Stimulated activated naive CD8-positive, alpha-beta T cell treated with anti-CD3 and anti-CD28 coated beads, Interleukin-15, amount 100 ng/mL, for 72 hours (primary cell): ENCODE measurements at regions not wholly inside any gene's neighbourhood (a gene's known extent, or its start where the extent isn't known, plus 50 kb on each side); places are given as distances from the start of the nearest gene placed in this dataset.

Experiments
- ATAC-seq: fragments of 150-1000 bp; cut with Tn5 transposase; 2 replicates; pipeline ENCODE4 v1.10.0; 2021; ENCODE audit warnings: mild to moderate bottlenecking, moderate library complexity
- DNase-seq, 2 donors: peaks; one replicate each; pipeline ENCODE4 v3.0.0; 2021 to 2022
- H3K27ac Mint-ChIP-seq, 2 donors: one replicate each; pipeline ENCODE4 v1.8.0; 2022; ENCODE audit warnings: mild to moderate bottlenecking in 2 of 2, mixed read lengths in 2 of 2, moderate library complexity in 2 of 2
- H3K27me3 Mint-ChIP-seq: one replicate; pipeline ENCODE4 v1.8.0; 2022; ENCODE audit warnings: mixed read lengths
- H3K4me1 Mint-ChIP-seq: one replicate; pipeline ENCODE4 v1.8.0; 2022; ENCODE audit warnings: mild to moderate bottlenecking, mixed read lengths
- H3K4me3 Mint-ChIP-seq, 2 donors: one replicate each; pipeline ENCODE4 v1.8.0; 2022; ENCODE audit warnings: mild to moderate bottlenecking in 2 of 2, mixed read lengths in 2 of 2, moderate library complexity in 1 of 2
- H3K9me3 Mint-ChIP-seq, 2 donors: one replicate each; pipeline ENCODE4 v1.8.0; 2022; ENCODE audit warnings: mixed read lengths in 2 of 2

DNA sequence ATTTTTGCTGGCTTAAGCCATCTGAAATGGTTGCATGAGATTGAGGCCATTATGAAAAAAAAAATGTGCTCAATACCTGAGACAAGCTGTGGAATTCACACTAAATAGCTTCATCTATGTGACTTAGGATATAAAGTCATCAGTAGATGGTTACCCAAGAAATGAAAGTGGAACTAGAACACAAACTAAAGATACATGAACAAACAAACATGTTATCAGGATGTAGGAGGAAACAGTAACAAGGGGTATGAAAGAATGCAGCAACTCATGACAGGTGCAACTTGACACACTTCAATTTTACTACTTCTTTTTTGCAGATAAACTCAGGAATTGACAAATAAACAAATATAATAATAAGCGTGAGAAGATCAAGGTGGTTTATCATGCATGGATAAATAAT, 155.0 kb downstream of the WT1 start:
- DNase-seq: no peak
- no peak overlapping the region for H3K4me3 Mint-ChIP-seq
- ATAC-seq: no peak
- peaks cover 35% of the 10 kb centered on the region for H3K27me3 Mint-ChIP-seq
- H3K4me1 Mint-ChIP-seq: no peaks in the 10 kb centered on the region
- peaks cover 4 to 7% of the 10 kb centered on the region in 2 donors for H3K9me3 Mint-ChIP-seq
- no peak overlapping the region for H3K27ac Mint-ChIP-seq

DNA sequence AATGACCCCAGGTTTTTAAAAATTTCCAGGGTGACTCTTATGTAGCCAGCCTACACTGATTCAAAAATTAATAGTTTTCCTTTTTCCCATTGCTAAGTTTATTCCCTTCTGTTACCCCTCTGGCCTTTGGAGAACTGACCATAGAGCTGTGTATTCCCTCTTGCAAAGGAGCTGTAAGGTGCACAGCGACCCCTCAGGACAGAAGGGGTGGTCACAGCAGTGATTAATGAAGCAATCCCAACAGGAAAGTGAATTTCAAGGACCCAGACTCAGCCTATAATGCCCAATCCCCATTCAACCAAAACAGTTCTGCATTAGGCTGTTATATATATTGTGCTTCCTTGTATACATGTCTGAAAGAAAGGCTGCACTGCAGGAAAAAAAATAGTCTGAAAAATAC, 147.1 kb downstream of the WT1 start:
- no peak for ATAC-seq
- H3K9me3 Mint-ChIP-seq: peaks cover 1 to 8% of the 10 kb centered on the region in 2 donors
- peaks cover 39% of the 10 kb centered on the region for H3K27me3 Mint-ChIP-seq
- no peak overlapping the region for H3K4me3 Mint-ChIP-seq
- no peak for DNase-seq
- H3K27ac Mint-ChIP-seq: no peak overlapping the region
- H3K4me1 Mint-ChIP-seq: no peaks in the 10 kb centered on the region

DNA sequence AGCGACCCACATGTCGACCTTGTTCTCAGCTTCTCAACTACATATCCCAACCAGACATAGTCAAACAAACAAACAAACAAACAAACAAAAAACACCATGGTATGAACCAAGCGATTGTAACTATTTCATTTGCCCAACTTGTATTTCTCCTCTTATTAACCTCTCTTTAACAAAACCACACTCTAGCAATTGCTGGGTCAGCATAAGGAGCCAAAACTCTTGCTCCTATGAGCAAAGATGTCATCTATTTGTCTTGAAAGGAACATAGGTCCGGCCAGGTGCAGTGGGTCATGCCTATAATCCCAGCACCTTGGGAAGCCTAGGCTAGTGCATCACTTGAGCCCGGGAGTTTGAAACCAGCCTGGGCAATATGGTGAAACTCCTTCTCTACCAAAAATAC, 145.6 kb downstream of the WT1 start:
- Mint-ChIP-seq H3K9me3 (peaks cover 0 to 6% of the 10 kb centered on the region in 2 donors), H3K27me3 (peaks cover 25% of the 10 kb centered on the region), H3K27ac (no peak overlapping the region), H3K4me1 (no peaks in the 10 kb centered on the region), H3K4me3 (no peak overlapping the region)
- DNase-seq: no peak
- no peak for ATAC-seq

DNA sequence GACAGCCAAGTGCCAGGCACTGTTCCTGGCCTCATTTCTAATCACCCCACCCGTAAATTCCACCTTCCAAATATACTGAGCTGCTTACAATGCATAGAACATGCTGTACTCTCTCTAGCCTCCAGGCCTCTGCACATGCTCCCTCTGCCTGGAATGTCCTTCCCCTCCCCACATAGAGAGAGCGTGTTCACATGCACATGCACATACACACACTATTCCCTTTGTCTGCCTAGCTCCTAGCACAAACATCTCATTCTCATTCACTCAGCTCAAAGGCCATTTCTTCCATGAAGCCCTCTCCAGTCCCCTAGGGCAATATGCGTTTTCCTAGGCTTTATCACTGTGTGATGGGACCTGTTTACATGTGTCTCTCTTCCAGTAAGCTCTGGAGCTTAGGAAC, 144.6 kb downstream of the WT1 start:
- no peak for ATAC-seq
- no peak overlapping the region for H3K4me3 Mint-ChIP-seq
- H3K9me3 Mint-ChIP-seq: peaks cover 0 to 6% of the 10 kb centered on the region in 2 donors
- H3K27ac Mint-ChIP-seq: no peak overlapping the region
- no peak for DNase-seq
- H3K27me3 Mint-ChIP-seq: peaks cover 19% of the 10 kb centered on the region
- no peaks in the 10 kb centered on the region for H3K4me1 Mint-ChIP-seq

DNA sequence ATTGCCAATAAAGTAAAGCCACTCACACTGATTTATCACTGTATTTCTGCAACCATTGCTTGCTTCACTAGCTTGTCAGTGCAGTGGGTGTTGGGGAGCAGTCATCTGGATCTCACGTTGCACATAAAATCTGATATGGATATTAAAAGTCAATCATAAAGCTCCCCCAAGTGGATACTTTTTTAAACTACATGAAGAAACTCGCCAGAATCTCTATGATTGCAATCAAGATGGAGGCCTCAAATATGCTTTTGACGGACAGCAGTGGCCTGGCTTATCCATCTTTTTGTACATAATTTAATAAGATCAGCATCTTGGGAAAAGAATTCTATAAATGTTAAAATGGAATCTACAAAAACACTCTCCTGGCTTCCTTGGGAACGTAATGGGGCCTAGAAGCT, 137.7 kb downstream of the WT1 start:
- Mint-ChIP-seq H3K27ac (no peak overlapping the region), H3K4me3 (no peak overlapping the region), H3K27me3 (peaks cover 14% of the 10 kb centered on the region), H3K4me1 (no peaks in the 10 kb centered on the region), H3K9me3 (no peaks in the 10 kb centered on the region)
- ATAC-seq (peak; percentile 48), DNase-seq (no peak)

DNA sequence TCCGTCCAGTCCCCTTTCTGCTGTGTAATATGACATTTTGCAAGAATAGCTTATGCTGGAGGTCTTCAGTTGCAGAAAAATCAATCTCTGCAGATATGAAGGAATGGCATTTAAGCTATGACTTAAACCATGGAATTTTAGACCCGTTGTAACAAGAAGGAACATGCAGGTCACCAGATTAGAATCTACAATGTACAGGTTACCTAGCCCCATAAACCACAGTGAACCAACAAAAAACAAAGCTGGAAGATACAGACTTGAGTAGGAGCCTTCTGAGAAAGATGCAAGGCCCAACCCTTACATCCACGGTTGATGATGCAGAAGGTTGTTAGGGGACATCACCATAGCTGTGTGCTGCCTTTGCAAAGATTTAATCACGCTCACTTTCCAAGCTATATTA, 132.5 kb downstream of the WT1 start:
- peaks cover 6% of the 10 kb centered on the region for H3K27me3 Mint-ChIP-seq
- DNase-seq: no peak
- ATAC-seq: no peak

DNA sequence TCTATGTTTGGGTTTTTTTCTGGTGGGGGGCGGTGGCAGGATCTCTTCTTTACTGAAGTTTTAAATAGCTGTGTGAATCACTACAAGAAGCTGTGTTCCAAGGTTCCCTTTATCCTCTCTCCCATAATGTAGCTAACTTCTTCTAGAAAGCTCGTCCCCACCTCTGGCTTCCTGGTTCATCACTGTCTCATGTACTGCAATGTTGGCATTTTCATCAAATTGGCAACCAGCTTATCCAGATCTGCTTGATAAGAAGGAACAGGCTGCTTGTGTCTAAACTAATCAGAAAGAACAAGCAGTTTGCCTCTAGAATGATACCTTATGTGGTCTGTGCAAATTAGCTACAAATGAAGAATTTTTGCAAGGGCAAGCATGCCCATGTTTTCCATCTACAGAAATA, 130.8 kb downstream of the WT1 start:
- H3K4me1 Mint-ChIP-seq: no peaks in the 10 kb centered on the region
- H3K4me3 Mint-ChIP-seq: no peak overlapping the region
- H3K27ac Mint-ChIP-seq: no peak overlapping the region
- ATAC-seq (no peak), DNase-seq (no peak)
- H3K27me3 Mint-ChIP-seq: peaks cover 6% of the 10 kb centered on the region
- no peaks in the 10 kb centered on the region for H3K9me3 Mint-ChIP-seq

More for the DNA sequence above, 132.5 kb downstream of the WT1 start:
- no peak overlapping the region for H3K4me3 Mint-ChIP-seq
- no peak overlapping the region for H3K27ac Mint-ChIP-seq
- H3K9me3 Mint-ChIP-seq: no peaks in the 10 kb centered on the region
- H3K4me1 Mint-ChIP-seq: no peaks in the 10 kb centered on the region

DNA sequence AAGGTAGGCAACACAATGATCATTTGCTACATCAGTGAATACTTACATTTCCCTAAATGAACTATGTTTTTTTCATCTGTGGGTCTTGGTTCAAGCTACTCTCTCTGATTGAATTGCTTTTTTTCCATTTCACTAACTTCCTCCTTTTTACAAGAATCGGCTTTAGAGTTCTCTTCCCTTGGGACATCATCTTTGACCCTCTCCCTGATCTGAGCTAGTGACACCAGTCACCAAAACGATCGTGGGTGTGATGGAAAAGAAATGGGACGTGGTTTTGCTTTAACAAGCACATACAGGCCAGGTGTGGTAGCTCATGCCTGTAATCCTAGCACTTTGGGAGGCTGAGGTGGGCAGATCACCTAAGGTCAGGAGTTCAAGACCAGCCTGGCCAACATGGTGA, 129.9 kb downstream of the WT1 start:
- Mint-ChIP-seq H3K27ac (no peak overlapping the region), H3K27me3 (peaks cover 6% of the 10 kb centered on the region), H3K4me1 (no peaks in the 10 kb centered on the region), H3K4me3 (no peak overlapping the region), H3K9me3 (no peaks in the 10 kb centered on the region)
- DNase-seq (no peak), ATAC-seq (no peak)

DNA sequence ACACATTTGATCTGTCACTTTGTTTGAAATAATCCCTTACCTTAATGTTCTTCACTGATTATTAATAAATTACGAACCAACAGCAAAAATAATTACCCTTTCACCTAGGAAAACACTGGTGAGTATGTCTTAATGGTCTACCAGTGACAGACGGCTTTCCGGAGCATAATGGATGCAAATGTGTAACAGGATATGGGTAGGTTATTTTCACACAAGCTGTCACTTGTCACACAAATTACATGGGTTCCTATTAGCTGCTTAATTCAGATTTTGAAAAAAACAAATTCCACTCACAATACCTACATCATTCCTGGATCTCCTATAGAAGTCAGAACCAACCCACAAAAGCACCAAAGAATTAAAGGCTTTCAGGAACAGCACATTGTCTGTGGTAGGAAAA, 127.9 kb downstream of the WT1 start:
- Mint-ChIP-seq H3K27ac (no peak overlapping the region), H3K9me3 (no peaks in the 10 kb centered on the region), H3K4me3 (no peak overlapping the region)

DNA sequence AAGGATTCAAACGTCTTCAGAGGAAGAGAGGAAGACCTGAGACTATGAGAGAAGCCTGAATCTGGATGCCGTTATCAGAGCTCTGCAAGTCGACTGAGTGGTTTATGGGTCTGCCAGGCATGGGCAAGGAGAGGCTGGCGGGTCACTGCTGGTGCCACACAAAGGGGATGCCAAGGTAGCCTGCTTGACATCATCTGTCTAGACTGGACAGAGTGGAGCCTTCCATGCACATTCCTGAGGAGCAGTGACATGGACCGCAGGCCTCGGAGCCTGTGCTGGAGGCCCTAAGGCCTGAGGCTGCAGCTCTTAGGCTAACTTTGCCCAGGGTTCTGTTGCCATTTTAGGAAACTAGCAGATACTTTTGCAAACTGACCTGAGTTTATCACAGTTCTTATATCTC, 127.4 kb downstream of the WT1 start:
- DNase-seq: no peak
- no peak overlapping the region for H3K4me3 Mint-ChIP-seq
- no peak overlapping the region for H3K27ac Mint-ChIP-seq
- no peaks in the 10 kb centered on the region for H3K9me3 Mint-ChIP-seq
- H3K27me3 Mint-ChIP-seq: peaks cover 6% of the 10 kb centered on the region
- ATAC-seq: no peak
- no peaks in the 10 kb centered on the region for H3K4me1 Mint-ChIP-seq

More for the DNA sequence above, 127.9 kb downstream of the WT1 start:
- H3K4me1 Mint-ChIP-seq: no peaks in the 10 kb centered on the region
- ATAC-seq (no peak), DNase-seq (no peak)
- H3K27me3 Mint-ChIP-seq: peaks cover 6% of the 10 kb centered on the region

DNA sequence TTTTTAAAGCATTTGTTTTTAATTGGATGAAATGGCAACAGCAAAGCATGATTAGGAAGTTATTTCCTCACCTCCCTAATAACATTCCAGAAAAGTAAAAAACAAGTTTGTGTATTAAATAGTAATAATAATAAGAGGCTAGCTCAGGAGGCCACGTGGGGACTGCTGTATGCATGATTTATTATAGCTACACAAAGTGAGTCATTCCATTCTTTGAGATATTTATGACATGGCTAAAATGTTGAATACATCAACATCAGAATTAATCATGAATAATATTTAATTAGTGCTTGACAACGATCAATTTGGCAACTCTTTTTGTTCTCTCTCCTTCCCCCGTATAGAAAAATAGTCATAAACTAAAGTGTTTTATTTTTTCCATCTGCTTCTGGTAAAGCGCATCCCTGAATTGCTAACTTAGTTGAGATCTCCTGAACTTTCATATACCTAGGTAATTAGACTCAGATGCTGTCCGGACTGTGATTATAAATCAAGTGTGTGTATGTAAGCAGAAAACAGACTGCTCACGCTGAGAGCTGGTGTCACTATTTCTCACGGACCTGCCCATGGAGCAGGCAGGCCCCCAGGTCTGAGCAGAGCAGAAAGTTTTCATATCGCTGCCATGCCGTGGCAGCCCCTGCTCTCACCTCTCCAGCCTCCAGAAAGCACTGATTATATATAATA, 125.7 kb downstream of the WT1 start:
- ATAC-seq (no peak), DNase-seq (no peak)
- H3K27me3 Mint-ChIP-seq: peaks cover 6% of the 10 kb centered on the region
- no peak overlapping the region for H3K4me3 Mint-ChIP-seq
- no peaks in the 10 kb centered on the region for H3K9me3 Mint-ChIP-seq
- H3K27ac Mint-ChIP-seq: peak overlapping the region in 1 of 2 donors; percentile 74
- H3K4me1 Mint-ChIP-seq: no peaks in the 10 kb centered on the region

DNA sequence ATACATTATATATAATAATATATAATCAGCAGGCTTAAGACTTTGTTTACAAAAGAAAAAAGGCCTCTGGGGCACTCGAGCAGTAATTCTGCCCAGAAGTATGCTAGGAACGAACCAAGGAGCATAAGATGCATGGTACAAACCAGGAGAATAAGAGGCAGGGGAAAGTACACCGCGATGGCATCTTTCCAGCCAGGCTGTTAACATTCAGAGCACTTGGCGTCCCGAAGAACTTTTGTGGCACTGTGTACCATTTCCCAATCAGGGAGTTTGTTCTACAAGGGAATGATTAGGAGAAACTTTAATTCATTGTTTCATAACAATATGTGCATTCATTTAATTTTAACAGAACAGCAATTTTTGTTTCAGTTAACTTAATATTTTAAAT, 125.1 kb downstream of the WT1 start:
- H3K4me1 Mint-ChIP-seq: no peaks in the 10 kb centered on the region
- H3K27ac Mint-ChIP-seq: no peak overlapping the region
- H3K4me3 Mint-ChIP-seq: no peak overlapping the region
- H3K9me3 Mint-ChIP-seq: no peaks in the 10 kb centered on the region
- H3K27me3 Mint-ChIP-seq: peaks cover 4% of the 10 kb centered on the region
- ATAC-seq (no peak), DNase-seq (no peak)

DNA sequence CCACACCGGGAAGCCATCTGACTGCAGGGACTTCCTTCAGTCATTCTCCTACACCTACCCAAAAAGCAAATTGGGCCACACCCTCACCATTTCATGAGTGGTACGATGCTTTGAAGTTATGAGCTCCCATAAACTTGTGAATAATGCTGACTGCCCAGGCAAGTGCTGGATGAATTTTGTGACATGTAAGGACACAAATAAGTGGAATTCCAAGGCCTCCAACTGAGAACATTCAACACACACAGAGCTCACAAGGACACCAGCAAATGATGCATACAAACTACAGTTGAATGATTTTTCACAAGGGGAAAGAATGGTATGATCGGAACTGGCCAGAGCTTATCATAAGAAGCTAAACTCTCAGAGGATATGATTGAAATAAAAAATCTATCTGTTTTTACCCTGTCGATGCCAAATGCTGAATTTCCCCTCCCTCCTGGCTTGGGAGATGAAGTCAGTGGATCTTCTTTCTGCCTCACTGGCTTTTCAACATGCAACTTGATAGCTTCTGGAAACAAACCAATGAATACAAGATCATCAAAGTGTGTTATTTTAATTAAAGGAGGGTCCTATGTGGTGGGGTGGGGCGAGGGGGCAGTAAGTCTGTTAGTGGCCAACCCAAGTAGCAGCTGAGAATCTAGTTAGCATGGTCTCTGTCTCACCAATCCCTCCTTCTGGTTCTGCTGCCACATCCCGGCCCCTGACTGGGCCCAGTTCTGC, 123.8 kb downstream of the WT1 start:
- Mint-ChIP-seq H3K4me1 (peaks cover 4% of the 10 kb centered on the region), H3K27me3 (no peaks in the 10 kb centered on the region), H3K4me3 (no peak overlapping the region), H3K27ac (no peak overlapping the region), H3K9me3 (no peaks in the 10 kb centered on the region)
- no peak for DNase-seq
- no peak for ATAC-seq

DNA sequence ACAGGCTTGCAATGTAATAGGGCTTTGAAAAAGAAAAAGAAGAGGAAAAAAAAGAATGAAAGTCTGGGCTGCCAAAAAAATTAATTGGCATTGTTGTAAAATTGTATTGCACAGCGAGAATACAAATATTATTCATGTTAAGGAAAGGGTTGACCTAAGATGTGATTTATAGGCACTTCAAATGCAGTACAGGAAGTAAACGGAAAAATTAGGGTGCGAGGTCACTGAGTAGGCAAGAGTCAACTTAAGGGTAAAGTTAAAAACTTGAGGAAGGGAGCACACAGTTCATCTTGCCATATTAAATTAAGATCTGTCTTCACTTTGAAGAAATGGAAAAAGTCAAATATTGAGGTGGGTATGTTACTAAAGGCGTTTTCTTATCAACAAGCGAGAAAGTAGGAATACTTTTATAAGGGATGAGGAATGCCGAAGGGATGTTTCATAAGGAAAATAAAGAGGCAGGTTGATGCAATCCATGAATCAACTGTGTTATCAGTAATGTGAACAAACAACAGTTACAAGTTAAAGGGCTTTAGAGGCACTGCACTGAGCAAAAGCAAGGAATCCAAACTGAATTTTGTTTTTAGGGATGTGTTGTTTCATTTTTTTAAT, 123.0 kb downstream of the WT1 start:
- no peaks in the 10 kb centered on the region for H3K9me3 Mint-ChIP-seq
- no peak for DNase-seq
- peaks cover 12% of the 10 kb centered on the region for H3K4me1 Mint-ChIP-seq
- no peaks in the 10 kb centered on the region for H3K27me3 Mint-ChIP-seq
- H3K4me3 Mint-ChIP-seq: no peak overlapping the region
- ATAC-seq: no peak
- no peak overlapping the region for H3K27ac Mint-ChIP-seq

DNA sequence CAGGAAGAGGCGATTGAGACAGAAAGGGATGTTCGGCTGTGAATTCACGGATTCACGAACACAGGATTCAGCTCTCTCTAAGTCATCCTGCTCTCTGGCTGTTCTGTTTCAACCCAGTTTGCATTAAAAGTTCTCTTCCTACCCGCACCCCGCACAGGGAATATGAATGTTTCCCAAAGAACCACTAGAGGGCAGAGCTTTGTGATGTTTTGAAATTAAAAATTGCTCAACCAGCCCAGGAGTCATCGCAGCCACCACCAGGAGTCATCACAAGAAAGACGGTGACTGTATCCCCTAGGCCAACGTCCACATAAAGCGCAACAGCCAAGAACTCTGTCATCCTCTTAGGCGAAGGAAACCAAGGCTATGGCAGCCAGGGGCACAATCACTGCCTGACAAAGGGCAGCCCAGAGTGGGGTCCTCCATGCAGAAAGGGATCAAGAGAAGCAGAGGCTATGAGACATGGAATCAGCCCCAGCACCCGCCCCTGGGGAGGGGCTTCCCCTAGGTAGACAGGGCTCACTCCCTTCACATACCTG, 122.4 kb downstream of the WT1 start:
- ATAC-seq (peak; percentile 89), DNase-seq (peak; percentile 26 to 55)
- no peak overlapping the region for H3K4me3 Mint-ChIP-seq
- no peak overlapping the region for H3K27ac Mint-ChIP-seq
- H3K4me1 Mint-ChIP-seq: peaks cover 18% of the 10 kb centered on the region
- no peaks in the 10 kb centered on the region for H3K27me3 Mint-ChIP-seq
- H3K9me3 Mint-ChIP-seq: no peaks in the 10 kb centered on the region

DNA sequence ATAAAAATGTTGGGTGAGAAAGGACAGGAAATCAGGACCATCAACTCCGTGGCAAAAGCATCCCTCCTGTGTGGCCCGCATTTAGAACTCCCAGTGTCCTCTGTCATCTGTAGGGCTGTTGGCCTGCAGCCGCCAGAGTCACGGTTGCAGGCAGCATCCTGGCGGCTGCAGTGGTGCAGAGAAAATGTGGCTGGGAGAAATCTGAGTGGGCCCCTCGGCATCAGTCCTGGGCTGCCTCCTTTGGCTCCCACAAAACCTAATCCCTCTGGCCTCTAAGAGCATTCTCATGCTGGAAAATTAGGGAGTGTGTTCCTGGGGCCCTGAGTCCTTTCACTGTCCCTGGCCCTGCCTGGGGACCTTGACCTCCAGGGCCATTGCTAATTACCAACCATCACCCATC, 121.9 kb downstream of the WT1 start:
- ATAC-seq (no peak), DNase-seq (no peak)
- Mint-ChIP-seq H3K27me3 (no peaks in the 10 kb centered on the region), H3K4me3 (no peak overlapping the region), H3K27ac (no peak overlapping the region), H3K4me1 (peaks cover 21% of the 10 kb centered on the region), H3K9me3 (no peaks in the 10 kb centered on the region)
